GM04504 (cell line): ENCODE measurements at regions not wholly inside any gene's neighbourhood (a gene's known extent, or its start where the extent isn't known, plus 50 kb on each side); places are given as distances from the start of the nearest gene placed in this dataset.

Experiments used
- DNase-seq: peaks from one replicate; pipeline ENCODE4 v3.0.0-alpha.2; 2012; ENCODE audit warnings: low read depth

DNA sequence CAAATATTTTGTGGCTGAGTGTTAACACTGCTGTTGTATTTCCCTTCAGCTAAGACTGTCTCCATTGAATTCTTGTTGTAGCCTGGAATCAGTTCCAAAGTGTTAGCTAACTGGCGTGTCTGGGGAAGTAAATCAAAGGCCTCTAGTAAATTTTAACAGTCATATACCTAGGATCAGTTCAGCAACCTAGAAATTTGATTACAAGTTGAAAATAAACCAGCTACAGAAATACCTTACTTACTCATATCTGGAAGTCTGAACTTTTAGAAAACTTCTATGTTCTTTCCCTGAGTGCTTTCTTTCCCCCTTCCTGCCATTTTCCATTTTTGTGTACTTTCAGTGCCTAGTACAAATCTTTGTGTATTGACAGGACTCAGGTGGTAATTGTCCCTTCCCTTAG, 396.7 kb upstream of the DCC start:
- no peak for DNase-seq

DNA sequence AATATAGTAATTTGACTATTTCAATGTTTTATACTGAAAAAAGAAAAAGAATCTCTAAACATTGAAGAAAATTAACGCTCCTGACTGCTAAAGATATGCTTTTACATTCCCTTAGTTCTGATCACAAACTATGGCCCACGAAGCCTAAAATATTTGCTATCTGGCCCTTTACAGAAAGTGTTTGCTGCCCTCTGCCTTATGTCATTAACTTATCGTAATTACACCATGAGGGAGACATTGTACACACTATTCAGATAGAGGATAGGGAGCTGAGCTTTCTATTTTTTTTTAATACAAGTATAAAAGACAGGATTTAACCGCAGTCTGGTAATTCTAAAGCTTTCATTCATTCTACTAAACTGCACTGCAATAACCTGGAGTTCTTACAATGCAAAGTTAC, 393.1 kb upstream of the DCC start:
- DNase-seq, result no peak

DNA sequence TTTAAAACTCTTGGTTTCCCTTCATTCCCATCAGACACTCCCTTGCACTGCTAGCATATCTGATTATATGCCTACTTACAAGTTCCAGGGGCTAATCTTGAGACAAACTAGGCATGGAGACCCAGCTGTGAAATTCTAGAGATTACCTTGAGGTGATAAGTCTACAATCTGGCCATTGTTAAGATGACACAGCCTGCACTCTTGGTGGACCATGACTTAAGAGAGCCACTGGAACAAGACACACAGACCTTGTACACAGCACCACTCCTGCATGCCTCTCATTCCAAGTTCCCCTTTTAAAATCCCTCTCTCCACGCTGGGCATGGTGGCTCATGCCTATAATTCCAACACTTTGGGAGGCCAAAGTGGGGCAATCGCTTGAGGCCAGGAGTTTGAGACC, 387.2 kb upstream of the DCC start:
- no peak for DNase-seq

DNA sequence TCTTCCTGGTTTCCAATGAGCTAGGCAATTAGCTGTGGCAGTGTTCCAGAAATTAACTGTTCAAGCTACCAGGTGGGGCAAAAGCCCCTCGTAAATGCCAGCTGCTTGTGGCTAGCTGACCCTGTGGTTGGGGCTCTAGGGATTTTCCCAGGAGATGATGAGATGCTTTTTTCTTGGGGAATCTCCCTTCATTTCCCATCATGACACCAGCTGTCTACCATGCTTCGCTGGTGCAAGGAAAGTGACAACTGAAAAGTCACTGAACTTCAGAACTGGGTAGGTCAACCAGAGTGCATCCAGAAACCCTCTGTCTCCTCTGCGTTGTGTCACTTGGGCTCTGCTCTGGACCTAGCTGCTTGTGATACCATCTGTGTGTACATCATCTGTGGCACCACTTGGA, 386.5 kb upstream of the DCC start:
- DNase-seq, result no peak

DNA sequence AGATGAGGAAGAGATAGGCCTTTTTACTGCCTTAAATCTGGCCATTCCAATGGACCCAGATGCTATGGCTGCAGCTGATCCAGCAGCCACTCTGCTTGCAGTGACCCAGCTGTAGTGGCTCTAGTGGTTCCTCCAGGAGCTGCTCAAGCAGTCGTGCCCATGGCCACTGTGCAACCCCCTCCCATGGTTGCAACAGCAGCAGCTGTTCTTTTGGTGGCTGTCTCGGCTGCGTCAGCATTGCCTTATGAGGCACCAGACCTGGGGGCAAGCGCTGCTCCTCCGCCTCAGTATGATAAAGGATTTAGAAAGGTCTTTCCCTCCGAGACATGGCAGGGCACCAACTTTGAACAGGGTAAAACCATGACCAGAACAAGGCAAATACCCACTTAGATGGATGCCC, 384.9 kb upstream of the DCC start:
- no peak for DNase-seq

DNA sequence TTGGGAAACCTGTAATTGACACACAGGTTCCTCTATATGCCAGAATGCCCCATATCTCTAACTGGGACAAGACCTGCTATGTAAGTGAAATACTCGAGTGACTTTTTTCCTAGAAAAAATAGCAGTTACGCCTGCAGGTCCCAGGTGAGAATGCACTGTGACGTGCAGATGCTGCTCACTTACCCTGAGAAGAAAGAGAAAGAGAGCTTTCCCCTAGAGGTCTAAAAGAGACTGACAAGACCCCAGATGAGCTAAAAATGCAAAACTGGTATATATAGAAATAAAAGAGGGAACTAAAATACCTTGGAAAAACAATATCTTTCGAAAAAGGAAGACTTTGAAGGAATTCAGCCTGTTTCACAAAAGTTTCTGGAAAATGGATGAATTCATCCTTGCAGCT, 383.0 kb upstream of the DCC start:
- no peak for DNase-seq

DNA sequence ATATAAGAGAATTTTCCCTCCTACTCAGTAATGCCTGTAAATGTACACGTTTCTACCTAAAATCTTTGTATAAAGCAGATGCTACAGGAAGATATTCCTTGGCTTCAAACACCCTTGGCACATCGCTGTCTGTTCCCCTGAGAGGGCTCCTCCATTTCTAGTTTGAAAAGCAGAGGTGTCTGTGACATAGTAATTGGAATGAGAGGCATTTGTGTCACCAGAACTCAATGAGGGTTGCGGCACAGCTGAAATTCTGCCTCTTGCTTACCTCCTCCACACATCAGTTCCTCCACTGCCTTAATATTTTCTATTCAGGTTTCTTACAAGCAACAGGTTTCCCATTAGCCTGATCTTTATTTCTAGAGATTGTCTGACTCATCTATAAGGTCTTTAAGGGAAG, 359.9 kb upstream of the DCC start:
- DNase-seq, result no peak

DNA sequence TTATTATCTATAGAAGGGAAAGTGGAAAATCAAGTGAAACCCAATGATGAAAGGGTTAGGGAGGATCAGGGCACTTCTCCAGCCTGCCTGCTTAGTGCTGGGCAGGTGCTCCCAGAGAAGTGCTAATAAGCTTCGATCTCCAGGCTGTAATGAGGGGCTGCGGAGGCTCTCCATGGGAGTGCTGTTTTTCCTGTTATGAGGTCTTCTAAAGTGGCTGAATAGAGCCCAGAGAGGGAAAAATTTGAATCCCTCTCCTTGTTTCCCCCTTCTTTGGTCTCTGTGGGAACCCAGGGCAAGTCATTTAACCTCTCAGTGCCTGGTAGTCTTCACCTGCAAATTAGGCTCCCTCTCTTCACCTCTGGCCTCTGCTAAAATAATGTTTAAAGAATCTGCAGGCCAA, 351.7 kb upstream of the DCC start:
- DNase-seq, result no peak

DNA sequence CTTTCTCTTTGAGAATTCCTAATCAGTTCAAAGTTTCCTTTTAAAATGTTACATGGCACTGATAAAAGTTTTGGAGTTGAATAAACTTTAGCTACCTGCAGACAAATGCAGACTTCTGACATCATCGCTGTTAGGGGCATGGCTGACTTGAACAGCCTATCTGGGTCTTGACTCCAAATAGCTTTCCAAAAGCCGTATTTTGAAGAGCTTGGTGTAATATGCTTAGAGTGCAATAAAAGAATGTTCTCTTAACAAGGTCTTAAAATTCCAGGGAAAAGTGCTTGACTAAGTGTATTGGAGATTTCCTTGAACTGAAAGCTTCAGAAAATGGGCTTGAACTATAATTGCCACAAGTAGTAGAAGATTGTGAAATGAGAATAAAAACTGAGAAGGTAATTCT, 342.9 kb upstream of the DCC start:
- DNase-seq, result no peak

DNA sequence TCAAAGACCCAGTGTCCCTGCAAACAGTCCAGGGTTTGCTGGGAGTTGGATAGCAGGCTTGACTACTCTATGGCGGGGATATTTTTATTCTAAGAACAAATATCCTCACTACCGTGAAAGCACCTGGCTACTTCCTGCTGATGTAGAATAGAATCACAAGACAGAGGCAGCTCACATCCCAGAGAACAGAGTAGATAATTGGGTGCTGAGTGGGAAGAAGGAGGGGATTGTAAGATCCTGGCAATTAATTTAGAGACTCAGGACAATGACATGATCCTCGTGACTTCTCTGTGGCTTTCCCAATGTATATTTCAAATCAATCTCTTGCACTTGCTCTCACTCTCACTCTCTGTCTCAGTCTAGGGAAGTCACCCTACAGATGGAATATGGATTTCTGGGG, 341.9 kb upstream of the DCC start:
- no peak for DNase-seq

DNA sequence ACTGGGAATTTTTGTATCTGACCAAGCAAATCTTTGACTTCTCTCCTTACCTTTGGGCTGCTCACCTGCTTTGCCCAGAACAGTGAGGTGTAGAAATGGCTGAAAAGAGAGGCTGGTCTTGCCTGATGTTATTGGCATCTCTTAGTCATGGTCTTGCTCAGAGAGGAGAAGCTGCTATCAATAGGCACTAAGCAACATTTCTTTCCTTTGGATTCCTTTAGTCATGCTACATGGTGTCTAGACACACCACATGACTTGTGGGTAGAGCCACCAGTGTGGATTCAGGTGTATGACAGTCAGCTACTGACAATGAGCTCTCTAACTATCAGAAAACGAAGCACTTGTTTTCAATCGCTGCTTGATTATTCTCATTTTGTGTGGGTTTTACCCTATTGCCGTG, 341.3 kb upstream of the DCC start:
- DNase-seq, result no peak

DNA sequence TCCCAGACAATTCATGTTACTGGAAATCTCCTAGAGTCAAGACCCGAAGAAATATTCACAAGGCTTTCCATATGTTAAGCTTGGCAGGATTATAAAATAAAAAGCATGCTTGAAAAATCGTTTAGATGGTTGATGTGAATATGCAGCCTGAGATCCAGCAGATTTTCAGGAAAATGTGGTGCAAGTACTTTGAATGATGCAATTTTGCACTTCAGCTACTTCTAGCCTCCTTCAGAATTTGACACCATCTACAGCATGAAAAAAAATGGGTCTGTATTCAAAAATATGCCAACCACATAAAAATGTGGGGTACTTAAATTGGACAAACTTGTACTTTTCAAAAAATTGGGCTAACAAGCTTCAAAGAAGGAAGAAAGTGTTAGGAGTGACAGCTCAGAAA, 340.6 kb upstream of the DCC start:
- no peak for DNase-seq

DNA sequence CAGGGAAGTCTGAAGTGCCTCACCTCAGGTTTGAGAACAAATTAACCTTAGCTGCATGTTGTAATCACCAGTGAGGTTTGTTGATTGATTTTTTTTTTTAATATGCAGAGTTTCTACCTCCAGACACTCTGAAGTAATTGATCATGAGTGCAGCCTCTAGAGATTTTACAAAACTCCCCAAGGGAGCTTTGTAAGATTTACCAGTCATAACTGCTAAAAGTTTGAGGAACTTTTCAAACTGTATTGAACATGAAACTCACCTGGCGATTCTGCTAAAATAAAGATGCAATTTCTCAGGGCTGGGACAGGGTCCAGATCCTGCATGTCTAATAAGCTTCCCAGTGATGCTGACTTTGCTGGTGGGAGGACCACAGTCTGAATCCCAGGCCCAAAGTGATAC, 339.6 kb upstream of the DCC start:
- no peak for DNase-seq

DNA sequence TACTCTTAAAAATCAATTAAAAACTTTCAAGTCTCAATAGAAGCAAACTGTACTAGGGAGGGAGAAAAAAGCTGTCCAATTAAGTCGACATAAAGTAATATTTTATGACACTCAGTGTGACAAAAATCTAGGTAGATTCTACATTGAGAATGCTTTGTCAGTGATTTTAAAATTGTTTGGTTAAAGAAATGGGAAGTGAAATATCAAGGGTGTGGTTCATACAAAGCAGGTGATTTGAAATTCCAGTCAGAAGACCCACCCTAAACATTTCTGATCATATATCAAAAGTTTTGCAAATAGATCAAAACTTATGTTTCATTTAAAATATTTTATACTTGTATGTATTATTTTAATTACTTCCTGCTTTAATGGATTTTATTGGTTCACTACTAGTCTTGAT, 338.9 kb upstream of the DCC start:
- no peak for DNase-seq

DNA sequence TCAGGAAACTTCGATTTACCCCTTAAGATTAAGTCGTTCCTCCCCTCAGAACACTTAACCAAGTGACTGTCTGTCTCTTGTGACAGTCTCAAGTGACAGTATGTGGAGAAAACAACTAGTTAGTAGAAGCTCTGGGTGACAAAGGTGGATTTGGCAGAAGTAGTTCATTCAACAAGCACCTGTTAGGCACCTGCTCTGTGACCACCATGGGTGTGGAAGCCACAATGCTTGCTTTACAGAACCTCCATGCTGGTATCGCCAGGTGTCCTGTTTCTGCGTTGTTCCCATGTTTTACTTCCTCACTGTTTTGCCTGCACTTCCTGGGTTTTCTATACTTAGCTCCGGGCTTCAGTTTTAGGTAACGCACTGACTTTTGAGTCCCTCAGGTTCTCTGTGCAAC, 337.4 kb upstream of the DCC start:
- no peak for DNase-seq

DNA sequence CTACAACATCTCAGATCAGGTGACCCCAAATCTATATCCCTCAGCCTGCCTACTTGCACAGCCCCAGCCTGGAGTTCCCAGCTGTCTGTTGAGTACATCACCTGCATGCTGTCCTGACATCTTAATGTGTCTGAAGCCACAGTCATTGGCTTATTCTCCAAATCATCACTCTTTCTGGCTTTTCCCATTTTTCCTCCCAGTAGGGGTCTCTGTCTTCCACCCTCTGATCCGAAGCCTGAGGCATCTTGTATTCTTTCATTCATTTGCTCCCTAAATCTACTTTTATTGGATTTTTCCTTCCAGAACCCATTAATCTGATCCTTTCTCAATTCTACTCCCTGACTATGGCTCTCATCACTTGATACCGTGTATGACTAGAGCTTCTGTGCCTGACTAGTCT, 332.9 kb upstream of the DCC start:
- DNase-seq, result no peak

DNA sequence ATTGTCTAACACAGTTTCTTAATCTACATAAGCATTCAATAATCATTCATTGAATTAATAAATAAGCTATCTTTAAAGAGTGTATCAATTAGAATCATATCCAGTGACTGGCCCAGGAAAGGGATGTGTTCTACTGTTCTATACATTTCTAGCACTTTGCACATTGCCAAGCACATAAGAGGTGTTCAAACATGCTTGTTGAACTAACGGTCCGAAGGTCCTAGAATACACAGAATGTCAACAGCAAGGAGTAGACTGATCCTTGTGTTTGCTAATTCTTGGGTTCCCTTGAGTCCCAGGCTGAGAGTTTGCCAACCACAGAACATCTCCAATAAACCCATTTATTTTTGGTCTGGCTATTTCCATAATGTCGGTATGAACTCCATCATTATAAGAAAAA, 331.7 kb upstream of the DCC start:
- no peak for DNase-seq

DNA sequence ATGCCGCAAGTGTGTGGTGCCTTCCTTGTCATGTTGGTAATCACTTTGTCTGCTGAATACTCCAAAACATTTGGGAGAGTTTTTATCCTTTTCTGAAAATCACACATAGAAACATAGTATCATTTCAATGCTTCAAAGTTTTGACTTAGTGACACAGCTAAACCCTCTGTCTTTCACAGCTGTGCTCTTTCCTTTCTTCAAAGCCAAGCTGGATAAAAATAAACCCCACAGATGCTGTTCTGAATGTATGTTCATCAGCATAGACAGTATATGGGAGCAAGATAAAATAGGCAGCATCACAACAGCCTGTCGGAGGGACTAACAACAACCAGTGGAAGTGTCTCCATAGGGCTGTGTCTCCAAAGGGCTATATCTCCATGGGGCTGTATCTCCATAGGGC, 331.3 kb upstream of the DCC start:
- no peak for DNase-seq

DNA sequence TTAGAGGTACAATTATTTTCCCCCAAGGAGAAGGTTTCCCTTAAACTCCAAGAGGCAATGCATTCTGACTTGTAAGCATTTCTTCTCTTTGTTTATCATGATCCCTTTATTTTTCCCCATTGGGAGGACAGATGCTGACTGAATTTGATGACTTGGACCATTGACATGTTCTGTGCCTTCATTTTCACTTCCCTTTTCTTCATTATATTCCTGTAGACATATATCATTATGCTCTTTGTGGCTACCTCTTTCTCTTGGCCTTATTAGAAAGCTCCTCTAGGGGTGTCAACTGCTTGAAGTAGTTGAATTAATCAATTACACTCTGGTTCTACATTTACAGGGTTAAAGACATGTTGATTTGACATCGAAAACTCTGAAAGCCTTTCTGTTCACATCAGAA, 330.0 kb upstream of the DCC start:
- no peak for DNase-seq

DNA sequence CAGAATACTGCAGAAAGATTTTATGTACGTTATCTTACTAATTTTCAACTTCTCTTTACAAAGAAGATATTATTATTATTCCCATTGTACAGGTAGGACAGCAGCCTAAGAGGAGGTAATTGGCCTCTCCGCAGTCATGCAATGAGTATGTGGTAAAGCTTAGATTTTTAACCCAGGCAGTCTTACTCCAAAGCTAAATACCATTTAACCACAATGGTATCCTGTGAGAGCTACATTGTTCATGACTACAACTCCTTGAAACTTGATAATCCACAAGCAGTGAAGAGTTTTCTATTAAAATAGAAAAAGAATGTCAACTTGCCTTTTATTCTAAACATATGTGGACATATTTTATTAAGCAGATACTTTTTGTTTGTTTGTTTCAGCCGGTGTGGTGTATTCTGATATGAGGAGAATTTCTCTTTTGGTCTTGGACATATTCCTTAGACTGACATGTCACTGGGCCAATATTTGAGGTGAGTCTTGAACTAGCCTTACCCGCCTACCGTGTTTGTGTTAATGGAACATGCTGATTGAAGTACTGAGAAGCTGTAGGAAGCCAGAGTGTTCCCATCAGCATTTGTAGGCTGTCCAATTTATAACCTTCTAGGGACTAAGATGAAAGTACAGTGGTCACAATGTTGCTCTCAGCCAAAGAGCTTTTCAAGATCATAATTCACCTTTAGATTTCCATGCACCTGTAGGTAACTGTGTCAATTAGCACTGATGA, 293.9 kb upstream of the DCC start:
- DNase-seq, result no peak

DNA sequence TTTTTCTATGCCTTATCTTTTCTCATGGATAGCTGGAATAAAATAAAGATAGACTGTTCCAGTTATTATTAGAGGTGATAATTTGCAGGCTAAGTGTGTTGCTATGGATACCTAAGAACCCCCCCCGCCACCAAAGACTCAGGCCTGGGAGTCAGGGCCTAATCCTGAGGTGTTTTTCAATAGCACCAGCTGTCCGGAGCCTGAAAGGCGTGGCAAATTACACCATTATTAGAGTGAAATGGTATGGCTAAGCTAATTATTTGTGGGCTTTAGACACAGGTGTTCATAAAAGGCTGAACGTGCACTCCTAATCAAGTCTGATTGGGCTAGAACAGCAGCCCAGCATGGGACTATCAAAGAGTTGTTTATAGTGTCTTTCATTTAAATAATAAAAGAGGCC, 293.2 kb upstream of the DCC start:
- no peak for DNase-seq

DNA sequence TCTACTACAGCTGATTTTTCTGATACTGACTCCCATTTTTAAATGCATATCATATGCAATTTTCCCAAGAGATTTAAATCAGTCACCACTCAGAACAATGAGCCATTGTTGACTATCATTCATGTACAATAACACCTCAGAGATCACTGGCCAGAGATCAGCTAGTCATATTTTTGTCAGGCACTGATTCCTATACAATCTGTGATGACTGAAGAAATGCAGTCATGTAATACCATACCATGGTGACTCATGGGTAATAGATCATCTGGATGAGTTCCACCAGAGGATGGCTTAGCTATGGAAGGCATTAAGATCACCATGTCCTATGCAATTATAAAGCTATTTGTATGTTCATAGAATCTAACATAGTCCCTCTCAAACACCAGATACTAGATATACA, 285.7 kb upstream of the DCC start:
- no peak for DNase-seq

DNA sequence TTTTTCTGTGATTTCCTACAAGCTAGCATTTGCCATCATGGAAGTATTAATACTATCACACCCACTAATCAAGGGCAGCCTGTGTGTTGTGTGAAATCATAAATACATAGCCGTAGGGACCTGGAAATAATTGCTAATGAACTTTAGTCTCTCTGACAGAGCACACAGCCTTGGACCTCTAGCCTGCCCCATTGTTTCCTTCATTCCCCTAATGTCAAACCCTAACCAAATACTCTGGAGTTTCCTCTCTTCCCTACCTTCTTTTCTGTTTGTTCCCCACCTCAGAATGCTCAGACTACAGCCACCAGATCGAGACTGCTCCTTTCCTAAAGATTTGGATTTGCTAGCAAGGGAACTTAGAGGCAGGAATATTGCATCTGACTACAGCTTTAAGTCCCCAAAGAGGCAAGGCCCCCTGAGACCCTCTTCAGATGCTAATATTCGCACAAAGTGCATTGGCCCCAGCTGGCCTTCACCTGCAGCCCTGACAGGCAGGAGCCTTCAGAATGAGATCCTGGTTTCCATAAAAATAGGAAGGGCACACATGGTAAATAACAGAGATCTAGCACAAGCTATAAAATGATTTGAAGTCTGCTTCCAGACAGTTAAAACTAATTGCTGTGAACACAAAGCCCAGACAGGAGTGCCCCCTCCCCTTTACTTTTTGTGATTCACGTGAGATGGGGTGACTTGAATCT, 279.2 kb upstream of the DCC start:
- no peak for DNase-seq

DNA sequence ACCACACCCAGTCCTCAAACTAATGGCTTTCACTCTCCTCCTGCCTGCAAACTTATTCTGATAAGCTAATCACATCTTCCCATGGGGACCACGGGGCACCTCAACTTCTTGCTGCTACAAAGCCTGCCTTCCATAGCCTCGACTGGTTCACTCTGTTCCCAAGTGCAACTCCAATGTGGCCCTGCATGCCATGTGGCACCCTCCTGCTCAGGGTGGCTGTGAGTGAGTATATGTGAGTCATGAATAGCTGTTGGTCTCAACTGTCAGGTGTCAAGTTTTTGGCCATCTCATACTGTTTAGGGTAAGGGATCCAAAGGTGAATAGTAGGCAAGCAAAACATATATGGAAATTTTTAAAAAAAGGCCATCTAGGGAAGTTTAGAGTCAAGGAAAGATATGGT, 276.1 kb upstream of the DCC start:
- no peak for DNase-seq
